Activated B cell treated with CpG ODN at 0.5 μM for 24 hours (primary cell): ENCODE measurements at regions not wholly inside any gene's neighbourhood (a gene's known extent, or its start where the extent isn't known, plus 50 kb on each side); places are given as distances from the start of the nearest gene placed in this dataset.
"Not testable (repeated sequence)": the region's sequence is repeated elsewhere in the genome, so short reads cannot be mapped to it uniquely, and the experiment has no call there.

Experiments used
- ATAC-seq: fragments of 200-7000 bp; cut with Tn5 transposase; one replicate; pipeline ENCODE4 v1.10.0; 2021; ENCODE audit warnings: low read depth, mild to moderate bottlenecking, moderate library complexity
- CTCF ChIA-PET: fragments of 350-600 bp; sonication (Branson Sonifier 250); formaldehyde crosslinking; loops from one replicate; lab custom pipeline; 2021; ENCODE audit warnings: antibody characterized with exemption; lab: Charles Lee
- POLR2A ChIA-PET: fragments of 350-600 bp; sonication (Branson Sonifier 250); formaldehyde crosslinking; loops from one replicate; lab custom pipeline; 2021; ENCODE audit warnings: antibody characterized with exemption; lab: Charles Lee
- DNase-seq: peaks from one replicate; pipeline ENCODE4 v3.0.0; 2022
- H3K27ac Mint-ChIP-seq: one replicate; pipeline ENCODE4 v1.8.0; 2020; ENCODE audit warnings: mixed read lengths
- H3K27me3 Mint-ChIP-seq: one replicate; pipeline ENCODE4 v1.8.0; 2021; ENCODE audit warnings: mixed read lengths
- H3K36me3 Mint-ChIP-seq: one replicate; pipeline ENCODE4 v1.8.0; 2021; ENCODE audit warnings: low read depth, mixed read lengths
- H3K4me1 Mint-ChIP-seq: one replicate; pipeline ENCODE4 v1.8.0; 2021; ENCODE audit warnings: mixed read lengths
- H3K4me3 Mint-ChIP-seq: one replicate; pipeline ENCODE4 v1.8.0; 2020; ENCODE audit warnings: mild to moderate bottlenecking, mixed read lengths
- H3K9me3 Mint-ChIP-seq: one replicate; pipeline ENCODE4 v1.8.0; 2020; ENCODE audit warnings: mixed read lengths
- CTCF ChIP-seq: fragments of 200-600 bp; IDR thresholded peaks from one replicate; pipeline ENCODE4 v1.8.0; 2022; ENCODE audit warnings: antibody characterized with exemption, mild to moderate bottlenecking
- intact Hi-C: fragments of 100-400 bp; cut with micrococcal nuclease; formaldehyde crosslinking; loops from one replicate; pipeline ENCODE4 v1.15.1; 2024

- Mint-ChIP-seq H3K9me3 (peaks cover 1% of the 10 kb centered on the region), H3K27ac (no peak overlapping the region), H3K4me3 (no peak overlapping the region), H3K4me1 (no peaks in the 10 kb centered on the region), H3K27me3 (no peaks in the 10 kb centered on the region), H3K36me3 (no peaks in the 10 kb centered on the region)
- POLR2A ChIA-PET, result no interaction called here
- CTCF ChIA-PET, result no interaction called here
- no peak for ATAC-seq
- intact Hi-C loops, result no loop called here
- no peak for TF ChIP-seq CTCF
- no peak for DNase-seq
These were observed 395.8 kb downstream of the RAB38 start for GRCh38 chr11:87779276-87780067.

GRCh38 chr11:87778357-87778756, 396.9 kb downstream of the RAB38 start:
- no peak for TF ChIP-seq CTCF
- H3K27me3 Mint-ChIP-seq, result no peaks in the 10 kb centered on the region
- H3K36me3 Mint-ChIP-seq, result no peaks in the 10 kb centered on the region
- no peaks in the 10 kb centered on the region for H3K4me1 Mint-ChIP-seq
- no peak overlapping the region for H3K4me3 Mint-ChIP-seq
- CTCF ChIA-PET, result no interaction called here
- POLR2A ChIA-PET, result no interaction called here
- intact Hi-C loops, result no loop called here
- DNase-seq (no peak), ATAC-seq (no peak)
- no peak overlapping the region for H3K27ac Mint-ChIP-seq
- H3K9me3 Mint-ChIP-seq, result no peaks in the 10 kb centered on the region

- H3K27ac Mint-ChIP-seq, result no peak overlapping the region
- intact Hi-C loops, result no loop called here
- H3K27me3 Mint-ChIP-seq, result no peaks in the 10 kb centered on the region
- no peak overlapping the region for H3K4me3 Mint-ChIP-seq
- DNase-seq (no peak), ATAC-seq (no peak)
- ChIA-PET CTCF (no interaction called here), POLR2A (no interaction called here)
- H3K4me1 Mint-ChIP-seq, result no peaks in the 10 kb centered on the region
- H3K9me3 Mint-ChIP-seq, result no peaks in the 10 kb centered on the region
- no peak for TF ChIP-seq CTCF
- no peaks in the 10 kb centered on the region for H3K36me3 Mint-ChIP-seq
These were observed 400.2 kb downstream of the RAB38 start for GRCh38 chr11:87775036-87775435.

- H3K4me3 Mint-ChIP-seq, result no peak overlapping the region
- no peak overlapping the region for H3K27ac Mint-ChIP-seq
- no peaks in the 10 kb centered on the region for H3K4me1 Mint-ChIP-seq
- H3K36me3 Mint-ChIP-seq, result no peaks in the 10 kb centered on the region
- no peaks in the 10 kb centered on the region for H3K9me3 Mint-ChIP-seq
- ChIA-PET CTCF (no interaction called here), POLR2A (no interaction called here)
- intact Hi-C loops, result no loop called here
- no peak for TF ChIP-seq CTCF
- H3K27me3 Mint-ChIP-seq, result no peaks in the 10 kb centered on the region
- ATAC-seq (no peak), DNase-seq (no peak)
These were observed 405.6 kb downstream of the RAB38 start for GRCh38 chr11:87769661-87770060.

GRCh38 chr11:87767615-87768014, 407.6 kb downstream of the RAB38 start:
- CTCF ChIA-PET, result no interaction called here
- H3K36me3 Mint-ChIP-seq, result no peaks in the 10 kb centered on the region
- no peak overlapping the region for H3K27ac Mint-ChIP-seq
- ATAC-seq (no peak), DNase-seq (no peak)
- intact Hi-C loops, result no loop called here
- H3K27me3 Mint-ChIP-seq, result no peaks in the 10 kb centered on the region
- H3K4me3 Mint-ChIP-seq, result no peak overlapping the region
- H3K4me1 Mint-ChIP-seq, result no peaks in the 10 kb centered on the region
- no peak for TF ChIP-seq CTCF
- POLR2A ChIA-PET, result no interaction called here
- no peaks in the 10 kb centered on the region for H3K9me3 Mint-ChIP-seq

- H3K36me3 Mint-ChIP-seq, POLR2A ChIA-PET, ATAC-seq, intact Hi-C loops, DNase-seq, H3K4me1 Mint-ChIP-seq, H3K27me3 Mint-ChIP-seq, H3K9me3 Mint-ChIP-seq, H3K4me3 Mint-ChIP-seq, H3K27ac Mint-ChIP-seq, CTCF ChIA-PET: not testable (repeated sequence)
These were observed 411.2 kb downstream of the RAB38 start for GRCh38 chr11:87764075-87764474.
